HuH-7 (cell line): ENCODE measurements at regions not wholly inside any gene's neighbourhood (a gene's known extent, or its start where the extent isn't known, plus 50 kb on each side); places are given as distances from the start of the nearest gene placed in this dataset.

Experiments used
- DNase-seq: peaks from one replicate; pipeline ENCODE4 v3.0.0; 2011; ENCODE audit warnings: low spot score

GRCh38 chr7:47663851-47664250 lies 81.9 kb upstream of the TNS3 start:
- no peak for DNase-seq

- DNase-seq: no peak
Observed at GRCh38 chr7:47663213-47663612, 81.3 kb upstream of the TNS3 start.

- no peak for DNase-seq
Observed at GRCh38 chr7:47661051-47661714, 79.3 kb upstream of the TNS3 start.

GRCh38 chr7:47659664-47660462 lies 78.0 kb upstream of the TNS3 start:
- DNase-seq: no peak

- DNase-seq: no peak
Observed at GRCh38 chr7:47658886-47659635, 77.2 kb upstream of the TNS3 start.

GRCh38 chr7:47657126-47657525 lies 75.2 kb upstream of the TNS3 start:
- no peak for DNase-seq

- no peak for DNase-seq
Observed at GRCh38 chr7:47654672-47655298, 72.9 kb upstream of the TNS3 start.

- no peak for DNase-seq
Observed at GRCh38 chr7:47653550-47654411, 71.9 kb upstream of the TNS3 start.

GRCh38 chr7:47652591-47652990 lies 70.7 kb upstream of the TNS3 start:
- no peak for DNase-seq

- DNase-seq: no peak
Observed at GRCh38 chr7:47651355-47652317, 69.7 kb upstream of the TNS3 start.

- no peak for DNase-seq
Observed at GRCh38 chr7:47649919-47650318, 68.0 kb upstream of the TNS3 start.

GRCh38 chr7:47648275-47648925 lies 66.5 kb upstream of the TNS3 start:
- DNase-seq: no peak

- DNase-seq: no peak
Observed at GRCh38 chr7:47647918-47648250, 66.0 kb upstream of the TNS3 start.

GRCh38 chr7:47647181-47647917 lies 65.4 kb upstream of the TNS3 start:
- no peak for DNase-seq

- DNase-seq: no peak
Observed at GRCh38 chr7:47643716-47644400, 61.9 kb upstream of the TNS3 start.

- no peak for DNase-seq
Observed at GRCh38 chr7:47640265-47640664, 58.4 kb upstream of the TNS3 start.

- no peak for DNase-seq
Observed at GRCh38 chr7:47639495-47640110, 57.7 kb upstream of the TNS3 start.

GRCh38 chr7:47638679-47639315 lies 56.9 kb upstream of the TNS3 start:
- DNase-seq: no peak
